ENCODE measurements at regions not wholly inside any gene's neighbourhood (a gene's known extent, or its start where the extent isn't known, plus 50 kb on each side); places are given as distances from the start of the nearest gene placed in this dataset.

DNA sequence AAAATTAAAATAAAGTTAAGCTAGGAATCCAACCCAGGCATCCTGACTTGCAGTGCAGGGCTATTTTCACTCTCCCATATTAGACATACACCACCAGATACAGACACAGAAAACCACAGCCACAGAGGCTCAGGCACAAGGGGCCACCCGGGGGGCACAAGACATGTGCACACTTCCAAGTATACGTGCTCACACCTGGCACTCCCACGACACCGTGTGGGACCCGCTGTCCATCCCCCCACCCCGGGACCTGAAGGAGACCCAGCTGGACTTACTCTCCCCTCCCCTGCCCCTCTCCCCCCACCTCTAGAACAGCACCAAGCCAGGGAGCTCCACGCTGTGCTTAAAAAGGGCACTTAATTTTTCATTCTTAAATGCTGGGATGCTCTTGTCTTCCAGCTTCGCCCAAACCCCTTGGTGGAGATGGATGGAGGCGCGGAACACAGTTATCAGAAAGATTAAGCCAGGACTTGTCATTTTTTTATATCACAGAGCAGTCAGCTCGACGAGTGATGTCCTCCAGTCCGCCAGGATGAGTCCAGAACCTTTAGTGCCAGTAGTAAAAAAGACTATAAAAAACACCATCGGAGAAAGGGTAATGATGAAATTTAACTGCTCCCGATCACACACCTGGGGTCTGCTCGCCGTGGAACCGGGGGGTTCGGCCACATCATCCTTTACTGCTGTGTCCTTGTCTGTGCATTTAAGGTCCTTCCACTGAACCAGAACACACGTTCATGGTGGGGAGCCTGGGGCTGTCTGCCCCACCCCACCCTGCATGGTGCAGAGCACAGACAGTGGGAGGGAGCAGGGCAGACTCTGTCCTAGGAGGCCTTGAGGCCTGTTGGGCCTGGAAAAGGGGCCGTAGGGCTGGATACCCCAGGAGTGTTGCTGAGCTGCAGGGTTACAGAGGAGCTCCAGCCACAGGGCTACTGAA lies 73.3 kb upstream of the LHX1 start:
- no peak for DNase-seq (ENCODE audit: low read depth in 1 of 2, low spot score in 1 of 2)

DNA sequence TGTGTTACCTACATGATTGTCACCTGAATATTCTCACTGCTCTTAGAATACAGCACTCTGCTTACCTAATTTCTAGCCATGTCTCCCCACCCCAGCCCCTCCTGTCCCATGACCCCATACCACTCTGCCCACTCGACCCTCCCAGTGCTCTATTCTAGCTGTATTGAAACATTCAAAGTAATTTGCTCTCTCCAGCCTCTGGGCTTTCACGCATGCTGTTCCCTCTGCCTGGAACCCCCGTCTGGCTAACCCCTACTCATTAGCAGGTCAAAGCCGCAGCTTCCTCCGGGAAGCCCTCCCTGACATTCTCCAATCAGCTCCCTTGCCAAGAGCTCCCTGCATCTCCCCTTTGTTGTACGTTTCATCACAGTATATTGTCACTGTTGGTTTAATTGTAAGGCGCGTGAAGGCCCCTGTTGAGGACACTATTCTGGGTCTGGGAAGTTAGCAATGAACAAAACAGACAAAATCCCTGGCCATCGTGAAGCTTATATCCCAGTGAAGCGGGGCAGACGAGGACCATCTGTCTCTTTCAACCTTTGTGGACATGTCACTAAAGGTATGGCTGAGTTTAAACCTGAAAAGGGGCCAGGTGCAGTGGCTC lies 72.3 kb upstream of the LHX1 start:
- no peak for DNase-seq (ENCODE audit: low read depth in 1 of 2, low spot score in 1 of 2)

DNA sequence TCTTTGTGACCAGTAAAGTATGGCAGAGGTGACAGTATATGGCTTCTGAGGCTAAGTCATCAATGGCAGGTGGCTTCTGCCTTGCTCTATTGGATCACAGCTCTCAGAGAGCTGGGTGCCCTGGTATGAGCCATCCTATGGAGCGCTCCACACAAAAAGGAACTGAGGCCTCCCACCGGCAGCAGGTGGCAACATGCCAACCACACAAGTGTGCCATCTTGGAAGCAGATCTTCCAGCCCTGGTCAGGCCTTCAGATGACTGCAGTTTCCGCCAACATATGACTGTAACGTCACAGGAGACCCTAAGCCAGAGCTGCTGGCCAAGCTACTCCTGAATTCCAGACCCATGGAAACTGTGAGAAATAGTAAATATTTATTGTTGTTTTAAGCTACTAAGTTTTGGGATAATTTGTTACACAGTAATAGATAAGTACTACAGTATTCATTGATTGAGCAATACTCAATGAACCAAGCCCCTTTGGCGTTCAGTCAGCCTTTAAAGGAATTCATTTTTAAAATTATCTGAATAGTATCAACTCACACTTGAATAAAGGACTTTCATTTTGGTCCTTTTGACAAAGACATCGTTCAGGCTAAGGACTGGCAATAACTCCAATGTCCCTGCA lies 69.4 kb upstream of the LHX1 start:
- no peak for DNase-seq (ENCODE audit: low read depth in 1 of 2, low spot score in 1 of 2)

DNA sequence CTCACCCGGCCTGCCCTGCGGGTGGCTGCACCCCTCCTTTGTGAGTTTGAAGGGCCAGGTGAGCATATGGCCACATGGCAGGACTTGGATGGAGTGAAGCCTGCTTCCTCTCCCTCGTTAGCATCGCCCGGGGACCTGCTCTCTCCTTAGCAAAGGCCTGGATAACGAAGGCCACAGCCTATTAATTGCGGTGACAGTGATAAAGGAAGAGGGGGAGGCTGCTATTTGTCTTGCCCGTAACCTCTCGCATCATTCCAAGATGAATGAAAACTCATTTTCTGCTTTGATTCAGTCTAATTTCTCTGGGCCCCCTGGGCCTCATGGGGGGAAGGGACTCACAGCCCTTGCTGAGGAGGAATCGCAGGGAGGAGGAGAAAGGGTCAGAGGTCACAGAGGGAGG lies 68.5 kb upstream of the LHX1 start:
- no peak for DNase-seq (ENCODE audit: low read depth in 1 of 2, low spot score in 1 of 2)

DNA sequence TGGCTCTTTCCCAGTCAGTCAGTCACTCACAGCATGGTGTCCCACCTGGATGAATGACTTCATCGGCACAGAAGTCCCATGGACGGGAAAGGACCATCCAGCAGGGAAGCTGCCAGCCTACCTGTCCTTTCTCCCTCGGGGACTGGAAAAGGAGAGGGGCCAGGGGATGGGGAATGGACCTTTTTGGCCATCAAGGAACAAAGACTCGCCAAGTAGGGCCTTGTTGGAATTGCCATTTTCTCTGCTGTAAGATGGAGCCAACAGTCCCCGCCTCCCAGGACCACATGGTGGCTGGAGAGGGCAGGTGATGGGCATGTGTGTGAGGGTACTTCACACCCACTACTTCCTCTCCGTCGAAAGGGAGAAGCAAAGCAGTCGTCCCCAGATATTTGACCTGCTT lies 67.8 kb upstream of the LHX1 start:
- DNase-seq (ENCODE audit: low read depth in 1 of 2, low spot score in 1 of 2): no peak

DNA sequence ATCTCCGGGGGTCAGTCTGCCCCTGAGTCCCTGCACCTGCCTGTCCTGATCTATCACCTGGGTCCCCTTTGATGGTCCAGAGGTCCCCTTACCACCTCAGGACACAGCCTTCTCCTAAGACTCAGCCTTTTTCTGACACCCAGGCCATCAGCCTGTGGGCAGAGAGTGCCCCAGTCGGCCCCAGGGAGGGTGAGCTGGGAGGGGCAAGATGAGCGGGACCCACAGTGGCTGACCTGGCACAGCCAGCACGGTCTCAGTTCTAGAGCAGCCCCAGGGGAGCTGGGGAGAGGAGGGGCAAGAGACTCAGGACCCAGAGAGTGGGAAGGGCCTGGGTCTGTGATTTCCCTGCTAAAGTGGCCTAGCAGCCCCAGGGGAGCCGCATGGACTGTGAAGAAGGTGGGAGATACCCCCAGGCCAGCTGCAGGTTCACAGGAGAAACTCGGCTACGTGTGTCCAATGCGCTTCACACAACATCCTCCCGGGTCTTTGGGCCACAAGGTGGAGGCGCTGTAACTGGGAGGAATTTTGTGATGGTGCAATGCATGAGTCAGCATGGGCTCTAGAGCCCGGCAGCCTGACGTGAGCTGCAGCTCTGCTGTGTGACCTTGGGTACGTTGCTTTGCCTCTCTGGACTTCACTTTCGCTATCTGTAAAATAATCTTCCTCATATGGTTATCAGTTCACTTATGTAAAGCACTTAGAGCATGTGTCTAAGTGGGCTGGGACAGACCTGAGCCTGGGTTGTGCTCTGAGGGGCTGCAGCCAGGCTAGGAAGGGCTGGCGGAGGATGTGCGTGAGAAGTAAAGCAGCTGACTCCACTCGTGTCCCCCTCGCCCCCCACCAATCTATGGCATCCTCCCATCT lies 67.2 kb upstream of the LHX1 start:
- DNase-seq (ENCODE audit: low read depth in 1 of 2, low spot score in 1 of 2): no peak

DNA sequence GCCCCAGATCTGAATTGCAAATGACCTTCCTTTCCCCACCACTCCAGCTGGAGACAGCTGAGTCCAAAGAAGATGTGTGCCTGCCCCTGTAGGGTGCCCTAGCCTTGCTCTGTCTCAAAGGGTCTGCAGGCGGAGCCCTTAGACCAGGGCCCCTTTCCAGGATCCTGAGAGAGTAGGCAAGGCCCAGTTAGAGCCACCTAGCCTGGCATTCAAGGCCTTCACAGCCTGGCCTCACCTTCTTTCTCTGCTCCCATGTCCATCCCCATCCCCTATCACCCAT lies 66.6 kb upstream of the LHX1 start:
- DNase-seq (ENCODE audit: low read depth in 1 of 2, low spot score in 1 of 2): no peak

DNA sequence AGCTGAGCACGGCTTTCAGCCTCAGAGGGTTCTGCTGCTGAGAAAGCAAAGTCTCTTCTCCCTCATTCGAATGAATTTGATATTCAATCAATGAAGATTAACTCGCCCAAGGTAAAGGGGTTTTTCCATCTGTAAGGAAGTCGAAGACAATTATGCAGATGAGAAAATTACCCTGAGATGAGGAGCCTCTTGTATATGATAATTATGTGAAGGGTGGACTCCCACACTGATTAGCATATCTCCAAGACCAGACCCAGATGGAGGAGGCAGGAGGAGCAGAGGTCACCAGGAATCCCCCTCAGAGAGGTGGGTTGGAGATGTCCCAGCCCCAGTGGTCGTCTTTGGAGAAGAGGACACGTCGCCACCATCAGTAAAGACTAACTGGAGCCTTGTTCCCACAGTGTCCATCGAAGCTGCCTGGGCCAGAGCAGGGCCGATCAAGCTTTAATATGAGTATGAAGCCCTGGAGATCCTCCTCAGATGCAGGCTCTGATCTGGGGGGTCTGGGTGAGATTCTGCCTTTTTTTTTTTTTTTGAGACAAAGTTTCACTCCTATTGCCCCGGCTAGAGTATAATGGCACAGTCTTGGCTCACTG lies 61.5 kb upstream of the LHX1 start:
- no peak for DNase-seq (ENCODE audit: low read depth in 1 of 2, low spot score in 1 of 2)

DNA sequence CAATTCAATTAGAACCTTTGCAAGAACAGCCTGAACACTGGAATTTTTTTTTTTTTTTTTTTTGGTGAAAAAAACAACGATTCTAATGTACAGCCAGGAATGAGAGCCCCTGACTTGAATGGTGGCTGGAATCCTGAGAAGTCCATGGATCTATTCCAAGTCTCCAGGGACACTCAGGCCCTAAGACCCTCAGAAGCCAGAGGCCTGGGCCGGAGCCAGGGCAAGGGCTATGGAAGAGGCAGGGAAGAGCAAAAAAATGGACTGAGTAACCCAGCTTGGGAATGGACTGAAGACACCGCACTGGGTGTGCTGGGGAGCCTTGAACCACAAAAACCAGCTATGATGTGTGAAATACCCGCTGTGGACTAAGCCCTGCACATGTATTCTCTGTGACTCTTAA lies 60.3 kb upstream of the LHX1 start:
- DNase-seq (ENCODE audit: low read depth in 1 of 2, low spot score in 1 of 2): no peak

DNA sequence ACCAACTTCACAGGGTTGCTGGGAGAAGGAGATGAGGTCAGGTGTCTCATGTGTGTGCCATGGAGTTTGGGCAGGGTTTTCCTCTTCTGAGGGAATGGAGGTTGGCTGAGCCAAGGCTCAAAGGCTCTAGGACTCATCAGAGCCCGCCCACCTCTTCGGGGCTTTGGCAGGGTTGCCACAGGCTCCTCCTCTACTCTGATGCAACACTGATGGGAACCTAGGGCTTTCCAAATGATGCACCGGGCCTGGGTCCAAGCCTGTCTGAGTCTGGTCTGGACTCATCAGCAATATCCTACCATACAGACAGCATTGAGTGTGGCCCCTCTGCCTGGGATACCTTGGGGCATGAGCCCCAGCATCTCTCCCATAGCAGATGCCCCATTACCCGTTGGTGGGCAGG lies 59.5 kb upstream of the LHX1 start:
- no peak for DNase-seq (ENCODE audit: low read depth in 1 of 2, low spot score in 1 of 2)

DNA sequence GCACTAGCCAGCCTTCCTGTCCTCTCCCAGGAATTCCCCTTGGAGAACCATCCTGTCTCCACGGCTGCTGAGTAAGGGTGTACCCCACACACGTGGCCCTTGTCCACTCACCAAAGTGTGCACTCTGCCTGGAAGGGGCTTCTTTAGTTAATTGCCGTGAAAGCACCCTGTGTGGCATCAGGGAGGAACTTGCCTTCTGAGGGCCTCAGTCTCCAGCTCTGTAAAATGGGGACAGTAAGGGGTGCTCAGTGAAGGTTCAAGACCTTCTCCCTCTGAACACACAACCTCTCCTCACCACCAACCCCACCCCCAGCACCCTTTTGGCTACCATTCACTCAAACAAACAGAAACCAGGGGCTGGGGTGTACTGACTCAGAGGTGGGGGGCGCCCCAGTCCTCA lies 59.1 kb upstream of the LHX1 start:
- no peak for DNase-seq (ENCODE audit: low read depth in 1 of 2, low spot score in 1 of 2)

DNA sequence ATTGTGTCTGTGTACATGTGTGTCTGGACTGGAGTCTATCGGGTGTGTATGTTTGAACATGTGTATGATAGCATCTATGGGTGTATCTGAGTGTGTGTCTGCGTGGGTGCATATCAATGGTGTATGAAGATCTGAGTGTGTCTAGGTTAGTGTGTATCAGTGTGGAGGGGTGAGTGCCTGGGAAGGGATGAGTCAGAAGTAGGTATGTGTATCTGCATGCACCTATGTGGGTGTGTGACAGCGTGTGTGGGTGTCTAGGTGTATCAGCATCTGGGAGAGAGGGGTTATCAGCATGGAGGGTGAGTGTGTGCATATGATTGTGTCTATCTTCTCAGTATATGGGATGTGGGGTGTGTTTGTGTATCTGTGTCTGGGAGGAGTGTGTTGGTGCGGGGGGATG lies 58.2 kb upstream of the LHX1 start:
- DNase-seq (ENCODE audit: low read depth in 1 of 2, low spot score in 1 of 2): no peak

DNA sequence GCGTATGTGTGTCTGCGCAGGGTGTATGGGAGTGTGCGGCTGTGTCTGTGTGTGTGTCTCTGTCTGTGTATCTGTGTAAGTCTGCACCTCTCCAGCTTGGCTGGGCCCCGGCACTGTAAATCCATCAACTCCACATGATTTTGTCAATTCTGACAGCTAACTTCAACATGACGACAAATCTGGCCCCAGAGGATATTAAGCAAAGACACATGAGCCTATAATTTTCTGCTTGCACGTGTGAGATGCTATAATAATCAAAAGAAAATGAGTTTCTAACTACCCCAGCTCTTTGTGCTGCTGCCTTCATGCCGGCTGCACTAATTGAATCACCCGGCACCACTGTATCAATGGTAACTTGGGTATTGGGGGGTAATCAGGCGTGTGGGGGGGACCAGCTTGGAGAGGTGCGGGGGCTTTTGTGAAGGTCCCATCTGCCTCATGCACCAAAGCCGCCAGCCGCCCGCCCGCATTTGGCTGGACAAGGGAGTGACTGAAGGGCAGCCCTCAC lies 57.6 kb upstream of the LHX1 start:
- DNase-seq (ENCODE audit: low read depth in 1 of 2, low spot score in 1 of 2): no peak

DNA sequence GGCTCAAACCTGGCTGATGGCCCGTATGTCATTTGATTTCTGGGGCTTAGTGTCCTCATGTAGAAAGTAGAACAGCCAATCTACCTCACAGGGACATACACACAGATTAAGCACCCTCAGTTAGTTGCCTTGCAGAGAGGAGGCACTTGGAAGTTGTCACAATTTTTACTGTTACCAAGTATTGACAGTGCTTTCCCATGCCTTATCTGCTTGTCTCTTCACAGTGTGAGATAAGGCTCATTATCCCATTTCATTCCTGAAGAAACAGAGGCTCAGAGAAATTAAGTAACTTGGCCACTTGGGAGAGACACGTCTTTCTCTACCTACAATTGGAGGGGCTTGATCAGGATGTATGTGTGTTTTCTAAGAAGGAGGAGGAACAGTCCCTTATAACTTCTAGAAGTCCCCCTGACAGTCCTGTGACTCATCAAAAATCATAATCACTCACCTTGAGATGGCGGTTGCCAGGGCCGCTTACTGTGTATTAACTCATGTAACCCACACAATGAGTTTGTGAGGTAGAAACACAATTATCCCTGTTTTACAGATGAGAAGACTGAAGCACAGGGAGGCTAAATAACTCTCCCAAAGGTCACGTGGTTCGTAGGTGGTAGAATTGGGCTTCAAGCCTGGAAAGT lies 56.9 kb upstream of the LHX1 start:
- no peak for DNase-seq (ENCODE audit: low read depth in 1 of 2, low spot score in 1 of 2)

DNA sequence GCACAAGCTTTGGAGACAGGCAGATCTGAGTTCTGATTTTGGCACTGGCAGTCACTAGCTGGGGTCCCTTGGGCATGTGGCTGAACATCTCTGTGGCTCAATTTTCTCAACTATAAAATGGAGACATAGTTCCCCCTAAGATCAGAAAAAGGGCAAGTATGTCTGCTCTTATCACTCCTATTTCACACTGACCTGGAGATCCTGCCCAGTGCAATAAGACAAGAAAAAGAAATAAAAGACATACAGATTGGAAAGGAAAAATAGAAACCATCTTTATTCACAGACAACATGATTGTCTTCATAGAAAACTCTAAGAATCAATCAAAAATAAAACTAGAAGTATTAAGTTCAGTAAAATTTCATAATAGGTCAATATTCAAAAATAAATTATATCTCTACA lies 56.0 kb upstream of the LHX1 start:
- DNase-seq (ENCODE audit: low read depth in 1 of 2, low spot score in 1 of 2): no peak

DNA sequence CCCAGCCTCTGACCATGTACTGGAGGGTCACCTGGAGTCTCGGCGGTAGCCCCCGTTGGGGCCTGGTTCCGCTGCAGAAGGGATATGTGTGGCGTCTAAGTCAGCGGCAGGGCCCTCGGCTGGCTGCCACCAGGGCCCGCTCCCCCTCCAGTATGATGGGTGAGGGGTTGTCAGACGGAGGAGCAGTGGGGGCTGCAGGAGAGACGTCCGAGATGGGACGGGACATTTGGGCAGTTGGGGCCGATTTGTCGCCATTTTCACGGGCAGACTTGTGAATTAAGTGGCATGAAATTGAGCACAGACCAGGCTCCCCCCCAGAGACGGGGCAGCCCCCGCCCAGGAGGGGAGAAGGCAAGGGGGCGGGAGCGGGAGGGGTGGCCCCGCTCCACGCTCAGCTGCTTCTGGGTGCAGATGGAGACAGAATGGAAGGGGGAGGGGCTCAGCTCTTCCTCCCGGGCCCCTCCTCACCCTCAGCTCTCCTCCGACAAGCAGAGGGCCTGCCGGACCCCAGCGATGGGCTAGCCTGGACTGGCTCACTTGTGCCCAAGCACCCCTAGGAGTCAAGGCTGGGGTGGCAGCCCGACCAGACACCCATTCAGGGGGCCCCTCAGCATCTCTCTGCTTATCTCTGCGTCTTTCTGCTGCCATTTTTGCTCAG lies 52.7 kb upstream of the LHX1 start:
- DNase-seq (ENCODE audit: low read depth in 1 of 2, low spot score in 1 of 2): no peak

DNA sequence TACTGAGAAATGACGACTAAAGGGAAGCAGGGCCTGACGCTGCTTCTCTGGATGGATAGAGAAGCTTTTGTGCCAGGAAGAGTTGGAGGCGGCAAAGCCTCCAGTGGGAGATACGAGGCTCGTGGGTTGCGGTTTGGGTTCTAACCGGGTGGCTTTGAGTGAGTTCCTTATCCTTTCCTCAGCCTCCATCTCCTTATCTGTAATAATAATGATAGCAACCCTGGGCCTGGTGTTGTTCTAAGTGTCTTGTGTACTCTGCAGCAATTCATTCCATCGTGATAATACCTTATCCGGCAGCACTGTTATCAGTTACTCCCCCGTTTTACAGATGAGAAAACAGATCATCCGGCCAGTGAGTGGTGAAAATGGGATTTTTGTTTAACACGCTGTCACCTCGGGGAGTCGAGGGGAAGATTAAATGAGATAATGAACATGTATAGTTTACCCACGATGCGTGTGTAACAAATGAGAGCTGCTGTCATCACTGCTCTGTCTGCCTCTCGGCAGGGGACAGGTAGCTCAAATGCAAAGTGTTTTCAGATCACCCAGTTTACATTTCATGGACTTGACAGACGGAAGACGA lies 52.0 kb upstream of the LHX1 start:
- no peak for DNase-seq (ENCODE audit: low read depth in 1 of 2, low spot score in 1 of 2)

DNA sequence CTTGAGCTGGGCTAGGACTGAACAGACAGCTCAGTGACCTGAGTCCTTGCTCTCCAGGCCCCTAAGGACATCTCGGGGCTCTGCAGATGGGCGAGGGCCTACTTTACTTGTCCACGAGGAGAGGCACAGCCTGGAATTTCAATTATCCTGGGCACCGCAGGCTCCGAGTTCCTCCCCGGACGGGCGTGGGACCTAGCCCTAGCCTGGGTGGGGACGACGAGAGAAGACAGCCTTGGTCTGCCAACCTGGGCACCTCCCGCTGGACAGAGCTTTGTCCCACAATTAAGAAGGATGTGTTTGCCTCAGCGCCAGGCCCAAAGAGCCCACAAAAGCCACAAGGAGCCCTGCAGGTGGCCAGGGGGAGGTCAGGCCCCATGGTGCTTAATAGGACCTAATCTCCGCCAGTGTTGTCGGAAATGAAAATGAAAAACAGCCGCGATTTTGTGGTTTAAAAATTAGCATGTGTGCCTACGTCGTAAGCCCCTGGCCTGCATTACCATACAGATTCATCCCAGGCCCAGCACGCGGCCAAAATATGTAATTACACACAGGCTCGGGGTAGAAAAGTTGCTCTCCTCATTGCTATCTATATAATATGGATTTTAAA lies 51.4 kb upstream of the LHX1 start:
- DNase-seq (ENCODE audit: low read depth in 1 of 2, low spot score in 1 of 2): no peak
